T-cell (primary cell): ENCODE measurements at regions not wholly inside any gene's neighbourhood (a gene's known extent, or its start where the extent isn't known, plus 50 kb on each side); places are given as distances from the start of the nearest gene placed in this dataset.
A peak's percentile ranks its signal among the peaks of the same experiment; 100 is the strongest.

Experiments
- ATAC-seq, 4 experiments: fragments of 200-7000 bp in 3 of 4; fragments of 150-1000 bp in 1 of 4; cut with Tn5 transposase; replicated peaks in 1 of 4; 1 replicate in 3 of 4; 2 replicates in 1 of 4; pipeline ENCODE4 v1.10.0; 2021; ENCODE audit warnings: moderate library complexity in 3 of 4, mild to moderate bottlenecking in 2 of 4, moderate number of reproducible peaks in 1 of 4
- CTCF ChIA-PET, 2 donors: fragments of 300-600 bp; sonication (Branson Sonifier 250); formaldehyde crosslinking; loops; one replicate each; lab custom pipeline; 2022; ENCODE audit warnings: antibody characterized with exemption in 2 of 2; lab: Charles Lee
- POLR2A ChIA-PET, 2 donors: fragments of 300-600 bp; sonication (Branson Sonifier 250); formaldehyde crosslinking; loops; one replicate each; lab custom pipeline; 2022; ENCODE audit warnings: antibody characterized with exemption in 2 of 2; lab: Charles Lee
- DNase-seq, 35 experiments: peaks; one replicate each; pipeline versions ENCODE4 v3.0.0 to v3.0.0-alpha.2; 2013 to 2023
- H3K27ac ChIP-seq: one replicate; pipeline ENCODE4 v1.5.1; 2013; ENCODE audit warnings: low read length
- H3K27me3 ChIP-seq, 2 experiments: replicated peaks in 1 of 2; 1 replicate in 1 of 2; 2 replicates in 1 of 2; pipeline versions ENCODE4 v1.6.1 to v1.7.0; 2013; ENCODE audit warnings: low read length in 1 of 2, mixed read lengths in 1 of 2; ENCODE audit not compliant: control insufficient read depth in 2 of 2, insufficient read depth in 2 of 2; ENCODE audit errors: extremely low read depth in 1 of 2
- H3K36me3 ChIP-seq, 2 donors: 1 replicate in 1 of 2; 2 replicates in 1 of 2; pipeline versions ENCODE4 v1.6.1 to v1.7.0; 2013; ENCODE audit warnings: low read length in 1 of 2; ENCODE audit not compliant: control insufficient read depth in 2 of 2, insufficient read depth in 1 of 2; ENCODE audit errors: extremely low read depth in 1 of 2
- H3K4me1 ChIP-seq, 2 experiments: 1 replicate in 1 of 2; 2 replicates in 1 of 2; pipeline versions ENCODE4 v1.6.1 to v1.7.0; 2013; ENCODE audit warnings: low read length in 2 of 2, mixed read lengths in 1 of 2; ENCODE audit not compliant: insufficient read depth in 2 of 2, control insufficient read depth in 1 of 2; ENCODE audit errors: extremely low read depth in 1 of 2
- H3K4me3 ChIP-seq, 2 donors: 1 replicate in 1 of 2; 2 replicates in 1 of 2; pipeline versions ENCODE4 v1.5.1 to v1.7.0; 2013; ENCODE audit warnings: mild to moderate bottlenecking in 2 of 2, low read length in 1 of 2, moderate library complexity in 1 of 2; ENCODE audit not compliant: control insufficient read depth in 1 of 2; ENCODE audit errors: extremely low read depth in 1 of 2
- H3K9me3 ChIP-seq: 2 replicates; pipeline ENCODE4 v1.7.0; 2013
- H3K27ac Mint-ChIP-seq, 2 donors: one replicate each; pipeline ENCODE4 v1.8.0; 2020 to 2021; ENCODE audit warnings: mild to moderate bottlenecking in 2 of 2, mixed read lengths in 2 of 2
- H3K27me3 Mint-ChIP-seq, 2 donors: one replicate each; pipeline ENCODE4 v1.8.0; 2021 to 2022; ENCODE audit warnings: mixed read lengths in 2 of 2
- H3K36me3 Mint-ChIP-seq: one replicate; pipeline ENCODE4 v1.8.0; 2021; ENCODE audit warnings: mixed read lengths
- H3K4me1 Mint-ChIP-seq, 3 donors: one replicate each; pipeline ENCODE4 v1.8.0; 2020 to 2022; ENCODE audit warnings: mixed read lengths in 3 of 3, mild to moderate bottlenecking in 1 of 3
- H3K4me3 Mint-ChIP-seq, 3 donors: one replicate each; pipeline ENCODE4 v1.8.0; 2020 to 2022; ENCODE audit warnings: mild to moderate bottlenecking in 3 of 3, mixed read lengths in 3 of 3, moderate library complexity in 3 of 3
- H3K9me3 Mint-ChIP-seq, 3 donors: one replicate each; pipeline ENCODE4 v1.8.0; 2020 to 2022; ENCODE audit warnings: mixed read lengths in 3 of 3
- WGBS: methylation state at CpG from one replicate; pipeline ENCODE4 v1.1.5; 2013; ENCODE audit warnings: missing lambda C conversion rate; ENCODE audit not compliant: insufficient coverage; 5-methylcytosine and 5-hydroxymethylcytosine counted together

GRCh38 chr5:54833590-54833989 is 151.8 kb downstream of the ESM1 start:
- Histone ChIP-seq H3K27ac (no peak overlapping the region), H3K4me3 (no peak overlapping the region), H3K36me3 (no peaks in the 10 kb centered on the region), H3K4me1 (peaks cover 2 to 9% of the 10 kb centered on the region in 2 experiments), H3K27me3 (no peaks in the 10 kb centered on the region), H3K9me3 (no peaks in the 10 kb centered on the region)
- POLR2A ChIA-PET, result no interaction called here
- Mint-ChIP-seq H3K27ac (peak overlapping the region in 1 of 2 donors; percentile 16), H3K27me3 (peaks cover 0 to 1% of the 10 kb centered on the region in 2 donors), H3K4me1 (peaks cover 14 to 22% (median 19%) of the 10 kb centered on the region in 3 donors), H3K36me3 (no peaks in the 10 kb centered on the region), H3K4me3 (no peak overlapping the region), H3K9me3 (no peaks in the 10 kb centered on the region)
- WGBS, result 89% methylated on average over 2 of the region's 3 CpGs
- CTCF ChIA-PET, result no interaction called here
- DNase-seq, result no peak
- no peak for ATAC-seq

GRCh38 chr5:54832858-54833257 is 152.5 kb downstream of the ESM1 start:
- H3K4me3 Mint-ChIP-seq, result no peak overlapping the region
- Histone ChIP-seq H3K4me1 (peaks cover 2 to 9% of the 10 kb centered on the region in 2 experiments), H3K27ac (no peak overlapping the region), H3K27me3 (no peaks in the 10 kb centered on the region), H3K36me3 (no peaks in the 10 kb centered on the region), H3K4me3 (no peak overlapping the region), H3K9me3 (no peaks in the 10 kb centered on the region)
- H3K4me1 Mint-ChIP-seq, result peaks cover 14 to 22% (median 19%) of the 10 kb centered on the region in 3 donors
- ChIA-PET CTCF (interaction anchor here in 1 of 2 donors (1.2 kb wide), 1 partner anchor 12 kb away, joined by 3 read pairs; no protein-coding TSS in a partner anchor), POLR2A (no interaction called here)
- DNase-seq, result peak in 4 of 35 experiments; percentile 1 to 25 (median 6)
- no peaks in the 10 kb centered on the region for H3K27me3 Mint-ChIP-seq
- ATAC-seq, result peak in 2 of 4 experiments; percentile 52 to 58
- no peaks in the 10 kb centered on the region for H3K9me3 Mint-ChIP-seq
- H3K27ac Mint-ChIP-seq, result no peak overlapping the region
- no peaks in the 10 kb centered on the region for H3K36me3 Mint-ChIP-seq
- 62% methylated on average over 4 of the region's 5 CpGs for WGBS

- Histone ChIP-seq H3K36me3 (no peaks in the 10 kb centered on the region), H3K4me3 (no peak overlapping the region), H3K27ac (no peak overlapping the region), H3K4me1 (peaks cover 2 to 9% of the 10 kb centered on the region in 2 experiments), H3K27me3 (no peaks in the 10 kb centered on the region), H3K9me3 (no peaks in the 10 kb centered on the region)
- POLR2A ChIA-PET, result no interaction called here
- H3K9me3 Mint-ChIP-seq, result no peaks in the 10 kb centered on the region
- no peak overlapping the region for H3K4me3 Mint-ChIP-seq
- H3K27ac Mint-ChIP-seq, result no peak overlapping the region
- H3K4me1 Mint-ChIP-seq, result peaks cover 14 to 22% (median 19%) of the 10 kb centered on the region in 3 donors
- no CpG with 5 or more reads among the region's 2 CpGs for whole genome bisulfite sequencing
- H3K36me3 Mint-ChIP-seq, result no peaks in the 10 kb centered on the region
- no peak for DNase-seq
- ATAC-seq, result no peak
- CTCF ChIA-PET, result interaction anchor here in 1 of 2 donors (1.2 kb wide), 1 partner anchor 13 kb away, joined by 3 read pairs; no protein-coding TSS in a partner anchor
- H3K27me3 Mint-ChIP-seq, result no peaks in the 10 kb centered on the region
Measured at GRCh38 chr5:54832045-54832444, 153.3 kb downstream of the ESM1 start.

- Histone ChIP-seq H3K27ac (no peak overlapping the region), H3K4me3 (no peak overlapping the region), H3K27me3 (no peaks in the 10 kb centered on the region), H3K36me3 (no peaks in the 10 kb centered on the region), H3K4me1 (peaks cover 2 to 9% of the 10 kb centered on the region in 2 experiments), H3K9me3 (no peaks in the 10 kb centered on the region)
- Mint-ChIP-seq H3K9me3 (no peaks in the 10 kb centered on the region), H3K4me3 (no peak overlapping the region), H3K36me3 (no peaks in the 10 kb centered on the region), H3K27me3 (no peaks in the 10 kb centered on the region), H3K27ac (no peak overlapping the region), H3K4me1 (peaks cover 14 to 22% (median 19%) of the 10 kb centered on the region in 3 donors)
- CTCF ChIA-PET, result no interaction called here
- DNase-seq (no peak), ATAC-seq (no peak)
- POLR2A ChIA-PET, result no interaction called here
- 100% methylated on average over 1 of the region's 4 CpGs for WGBS
Measured at GRCh38 chr5:54831233-54831632, 154.2 kb downstream of the ESM1 start.

GRCh38 chr5:54829676-54830535 is 155.5 kb downstream of the ESM1 start:
- Mint-ChIP-seq H3K36me3 (no peaks in the 10 kb centered on the region), H3K4me1 (peaks cover 14 to 20% (median 19%) of the 10 kb centered on the region in 3 donors), H3K27me3 (no peaks in the 10 kb centered on the region), H3K4me3 (no peak overlapping the region), H3K9me3 (no peaks in the 10 kb centered on the region), H3K27ac (no peak overlapping the region)
- Histone ChIP-seq H3K27ac (no peak overlapping the region), H3K36me3 (no peaks in the 10 kb centered on the region), H3K4me1 (peaks cover 2 to 9% of the 10 kb centered on the region in 2 experiments), H3K9me3 (no peaks in the 10 kb centered on the region), H3K27me3 (no peaks in the 10 kb centered on the region), H3K4me3 (no peak overlapping the region)
- ATAC-seq, result no peak
- WGBS, result no CpG with 5 or more reads among the region's 4 CpGs
- DNase-seq, result no peak
- CTCF ChIA-PET, result interaction anchor here in 1 of 2 donors (0.7 kb wide), 1 partner anchor 15 kb away, joined by 3 read pairs; no protein-coding TSS in a partner anchor
- POLR2A ChIA-PET, result no interaction called here

- Mint-ChIP-seq H3K4me3 (no peak overlapping the region), H3K36me3 (no peaks in the 10 kb centered on the region), H3K27me3 (no peaks in the 10 kb centered on the region), H3K9me3 (no peaks in the 10 kb centered on the region), H3K4me1 (peaks cover 12 to 13% (median 13%) of the 10 kb centered on the region in 3 donors), H3K27ac (no peak overlapping the region)
- 85% methylated on average over 4 of the region's 8 CpGs for WGBS
- Histone ChIP-seq H3K4me1 (peaks cover 0 to 9% of the 10 kb centered on the region in 2 experiments), H3K27me3 (no peaks in the 10 kb centered on the region), H3K4me3 (no peak overlapping the region), H3K36me3 (no peaks in the 10 kb centered on the region), H3K9me3 (no peaks in the 10 kb centered on the region), H3K27ac (no peak overlapping the region)
- ATAC-seq (no peak), DNase-seq (peak in 1 of 35 experiments; percentile 10)
- CTCF ChIA-PET, result no interaction called here
- POLR2A ChIA-PET, result no interaction called here
Measured at GRCh38 chr5:54829102-54829501, 156.3 kb downstream of the ESM1 start.
